ENCODE measurements at regions not wholly inside any gene's neighbourhood (a gene's known extent, or its start where the extent isn't known, plus 50 kb on each side); places are given as distances from the start of the nearest gene placed in this dataset.

GRCh38 chr15:47397655-47398054 lies 319.6 kb upstream of the SEMA6D start:
- DNase-seq = no peak

GRCh38 chr15:47398132-47398531 lies 319.2 kb upstream of the SEMA6D start:
- DNase-seq = no peak

GRCh38 chr15:47398594-47398993 lies 318.7 kb upstream of the SEMA6D start:
- no peak for DNase-seq

DNA sequence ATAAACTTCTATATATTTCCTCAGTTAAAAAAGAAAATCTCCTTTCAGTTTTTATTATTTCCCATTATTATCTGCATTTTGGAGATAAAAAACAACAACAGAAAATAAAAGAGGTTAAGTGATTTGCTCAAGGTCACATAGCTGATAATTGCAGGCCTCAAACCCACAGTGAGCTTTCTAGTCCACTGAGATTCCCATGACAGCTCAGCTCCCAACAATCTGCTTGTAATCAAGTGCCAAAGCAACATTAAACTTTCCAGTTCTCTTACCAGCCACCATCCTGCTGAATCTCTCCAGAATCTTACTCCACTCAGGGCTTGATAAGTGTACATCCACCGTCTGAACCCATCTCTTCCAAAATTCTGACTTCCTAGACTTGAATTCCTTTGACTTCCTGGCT lies 318.2 kb upstream of the SEMA6D start:
- DNase-seq = no peak

- no peak for DNase-seq
Observed at GRCh38 chr15:47400603-47401002, 316.7 kb upstream of the SEMA6D start.

DNA sequence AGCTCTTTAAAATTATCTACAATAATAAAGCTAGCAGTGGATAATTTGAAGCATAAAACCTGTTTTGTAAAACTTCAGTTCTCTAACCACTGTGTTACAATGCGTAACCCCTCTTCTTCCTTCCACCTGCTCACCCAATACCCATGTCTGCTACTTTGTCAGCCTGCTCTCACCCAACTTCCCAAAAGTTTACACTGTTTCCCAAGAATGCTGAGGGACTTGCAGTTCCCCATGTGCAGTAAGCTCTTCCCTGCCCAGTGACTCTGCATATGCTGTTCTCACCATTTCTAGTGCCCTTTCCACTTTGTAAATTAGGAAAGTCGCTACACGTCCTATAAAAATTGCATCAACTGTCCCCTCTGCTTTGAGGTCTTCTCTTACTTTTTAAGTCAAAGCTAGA lies 315.9 kb upstream of the SEMA6D start:
- DNase-seq = no peak

DNA sequence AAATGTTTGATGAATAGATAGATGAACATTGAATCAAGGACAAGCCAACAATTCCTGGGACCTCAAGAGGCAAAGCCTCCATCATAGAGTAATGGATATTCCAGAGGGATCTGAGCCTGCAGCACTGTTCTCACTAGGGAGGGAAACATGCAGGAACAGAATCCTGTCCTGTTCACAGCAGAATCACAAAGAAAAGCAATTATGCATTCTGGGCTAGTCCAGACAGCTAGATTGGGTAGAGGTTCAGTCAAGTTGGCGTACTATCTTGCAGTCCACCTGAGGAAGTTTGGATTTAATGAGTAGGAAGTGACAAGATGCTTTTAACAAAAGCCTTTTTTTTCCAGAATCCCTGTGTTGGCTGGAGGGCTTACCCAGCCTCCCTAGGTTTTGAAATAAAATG lies 314.5 kb upstream of the SEMA6D start:
- DNase-seq = no peak

- DNase-seq = no peak
Observed at GRCh38 chr15:47404877-47405276, 312.4 kb upstream of the SEMA6D start.

DNA sequence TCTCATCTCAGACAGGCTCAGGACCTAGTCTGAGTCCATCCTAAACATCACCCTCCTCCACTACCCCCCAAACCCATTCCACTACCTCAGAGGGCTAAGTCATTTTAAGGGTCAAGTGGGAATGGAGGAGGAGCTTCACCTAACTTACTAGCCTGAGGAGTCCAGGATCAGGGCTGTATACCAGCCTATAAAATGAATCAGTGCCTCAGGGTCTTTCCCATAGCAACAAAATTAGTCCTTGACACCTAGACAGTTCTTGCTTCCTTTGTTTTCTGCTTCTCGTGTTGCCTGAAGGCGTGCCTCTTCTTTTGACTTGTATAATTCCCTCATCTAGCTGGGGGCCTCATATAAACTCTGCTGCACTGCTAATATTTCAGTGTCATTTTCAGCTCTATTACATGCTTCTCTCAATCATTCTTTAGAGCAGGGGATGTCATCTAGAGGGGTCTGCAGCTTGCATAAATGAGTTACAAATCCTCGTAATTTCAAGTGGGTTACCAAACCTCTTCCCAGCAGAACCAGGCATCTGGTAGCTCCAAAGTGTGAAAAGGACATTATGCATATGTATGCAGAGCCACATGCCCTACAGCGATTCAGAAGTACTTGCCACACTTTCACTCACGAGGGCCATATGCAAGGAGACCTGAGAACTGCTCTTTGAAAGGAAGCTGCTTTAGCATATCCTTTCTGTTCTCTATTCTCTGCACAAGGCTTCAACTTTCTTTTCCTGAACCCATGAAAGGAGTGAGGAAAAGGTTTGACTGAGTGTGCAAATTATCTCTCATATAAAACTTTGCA lies 311.7 kb upstream of the SEMA6D start:
- no peak for DNase-seq

DNA sequence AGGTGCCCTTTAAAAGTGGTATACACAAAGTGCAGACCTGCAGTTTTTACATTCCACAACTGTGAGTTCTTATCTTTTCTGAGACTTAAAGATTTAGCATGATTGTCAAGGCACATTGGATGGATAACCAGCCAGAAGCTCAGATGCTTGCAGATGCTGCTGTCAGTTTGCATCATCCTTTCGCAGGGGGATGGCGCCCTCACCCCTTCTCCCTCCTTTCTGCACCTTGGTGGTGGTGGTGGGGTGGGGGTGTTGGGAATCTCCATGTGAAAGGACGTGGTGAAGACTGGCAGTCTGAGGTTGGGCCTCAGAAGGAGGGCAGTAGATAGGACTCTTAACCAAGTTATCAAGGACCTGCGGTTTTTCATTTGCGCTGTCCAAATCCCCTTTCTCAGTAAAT lies 309.6 kb upstream of the SEMA6D start:
- DNase-seq = no peak

- no peak for DNase-seq
Observed at GRCh38 chr15:47409038-47409437, 308.3 kb upstream of the SEMA6D start.

- no peak for DNase-seq
Observed at GRCh38 chr15:47409600-47409999, 307.7 kb upstream of the SEMA6D start.

DNA sequence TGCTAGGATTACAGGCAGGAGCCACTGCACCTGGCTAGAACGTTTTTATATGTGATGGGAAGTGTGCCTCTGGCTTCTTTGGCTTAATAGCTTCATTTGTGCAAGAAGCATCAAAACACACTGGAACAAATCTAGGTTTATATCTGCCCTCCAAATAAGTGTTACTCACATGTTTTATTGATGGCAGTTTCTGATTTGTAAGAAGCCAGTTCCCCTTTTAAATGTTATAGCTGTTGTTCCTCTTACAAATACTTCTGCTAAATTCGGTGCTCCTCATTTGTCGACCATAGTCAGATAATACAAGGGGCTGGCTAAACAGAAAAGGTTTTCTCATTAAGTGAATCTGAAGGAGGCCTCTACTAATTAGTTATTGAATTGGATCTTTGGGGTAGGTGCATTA lies 307.1 kb upstream of the SEMA6D start:
- DNase-seq = peak; percentile 33

- DNase-seq = no peak
Observed at GRCh38 chr15:47411733-47412132, 305.6 kb upstream of the SEMA6D start.

DNA sequence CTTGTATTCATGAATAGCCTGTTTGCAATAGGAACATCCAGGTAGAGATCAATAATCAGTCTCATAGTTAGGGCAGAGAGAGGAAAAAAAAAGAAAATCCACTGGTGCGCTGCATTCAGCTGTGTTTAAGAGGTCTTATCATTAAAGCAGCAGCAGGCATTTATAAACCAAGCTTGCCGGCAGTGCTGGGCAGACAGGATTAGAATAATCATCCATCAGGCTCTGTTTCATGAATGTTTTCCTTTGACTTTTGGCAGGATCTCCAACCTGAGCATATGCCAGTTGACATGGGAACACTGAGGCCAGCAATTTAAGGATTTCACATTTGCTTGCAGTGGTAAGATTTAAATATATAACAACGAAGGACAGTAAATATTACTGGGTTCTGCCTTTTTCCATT lies 305.2 kb upstream of the SEMA6D start:
- DNase-seq = no peak

GRCh38 chr15:47412802-47413201 lies 304.5 kb upstream of the SEMA6D start:
- no peak for DNase-seq

DNA sequence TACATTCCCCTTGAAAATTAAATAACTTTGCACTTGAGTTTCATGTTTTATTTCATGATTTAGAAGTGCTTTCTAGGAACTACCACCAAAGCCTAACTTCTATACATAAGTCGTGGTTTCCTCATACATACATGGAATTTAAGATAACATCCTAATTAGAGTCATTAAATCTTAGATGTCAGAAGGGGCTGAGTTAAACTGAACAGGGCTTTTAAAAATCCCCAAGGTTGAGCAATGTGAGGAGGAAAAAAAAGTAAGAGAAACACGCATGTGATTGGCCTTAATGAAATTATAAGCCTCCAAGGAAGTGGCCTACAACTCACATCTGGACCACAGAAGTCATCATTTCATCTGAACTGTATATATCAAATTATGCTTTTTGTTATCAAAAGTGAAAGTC lies 303.1 kb upstream of the SEMA6D start:
- DNase-seq = no peak

GRCh38 chr15:47415539-47415971 lies 301.8 kb upstream of the SEMA6D start:
- DNase-seq = no peak

- DNase-seq = peak; percentile 60
Observed at GRCh38 chr15:47422881-47423665, 294.2 kb upstream of the SEMA6D start.

DNA sequence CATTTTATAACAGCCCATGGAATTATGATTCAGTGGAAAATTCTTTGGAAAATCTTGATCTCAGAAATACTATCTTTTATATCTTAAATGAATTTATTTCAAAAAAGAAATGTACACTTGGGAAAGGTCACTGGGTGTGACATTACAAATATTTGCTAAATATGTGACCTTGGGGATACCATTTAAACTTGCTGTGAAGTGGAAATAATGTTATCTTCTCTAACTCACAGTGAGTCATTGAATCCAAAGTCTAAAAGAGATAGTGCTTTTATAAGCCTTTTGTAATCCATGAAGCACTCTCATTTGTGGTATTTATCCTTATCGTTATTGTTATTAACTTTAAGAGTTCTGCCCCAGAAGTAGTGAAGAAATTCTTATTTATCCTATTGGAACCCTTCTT lies 289.8 kb upstream of the SEMA6D start:
- DNase-seq = no peak

GRCh38 chr15:47429376-47429775 lies 287.9 kb upstream of the SEMA6D start:
- DNase-seq = no peak

DNA sequence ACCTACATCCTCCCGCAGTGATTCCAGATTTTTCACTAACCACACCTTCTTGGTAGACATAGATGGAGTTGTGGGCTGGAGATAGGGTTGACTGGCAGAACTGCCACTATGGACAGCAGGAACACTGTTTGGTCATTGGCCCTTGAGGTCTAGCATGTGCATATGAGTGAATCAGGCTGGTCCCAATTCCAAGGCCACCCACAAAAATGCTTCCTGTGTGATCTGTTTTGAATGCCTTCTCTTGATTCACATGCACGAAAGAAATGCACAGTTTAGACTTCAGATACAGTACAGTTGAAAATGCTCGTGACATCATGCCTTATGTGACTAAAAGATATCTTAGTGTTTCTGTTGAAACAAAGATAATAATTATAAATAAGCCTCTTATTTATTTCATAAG lies 285.8 kb upstream of the SEMA6D start:
- no peak for DNase-seq

DNA sequence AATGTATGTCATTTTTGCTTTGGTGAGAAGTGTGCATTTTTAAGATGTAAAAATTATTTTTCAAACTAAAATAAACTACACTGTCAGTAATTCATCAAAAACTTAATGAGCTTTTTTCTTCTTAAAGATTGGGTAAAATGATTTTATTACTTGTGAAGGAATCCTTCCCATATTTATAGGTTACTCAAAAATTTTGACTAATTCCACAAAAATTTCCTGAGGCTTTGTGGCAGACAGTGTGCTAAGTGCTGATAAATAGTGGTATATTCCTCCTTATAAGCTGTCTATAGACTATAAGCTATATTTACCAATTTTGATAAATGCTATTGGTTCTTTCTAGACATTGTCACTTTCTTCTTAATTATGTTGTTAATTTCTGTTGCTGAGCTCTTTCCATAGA lies 284.5 kb upstream of the SEMA6D start:
- DNase-seq = no peak

- no peak for DNase-seq
Observed at GRCh38 chr15:47434596-47434995, 282.7 kb upstream of the SEMA6D start.

Data from inflammatory macrophage treated with lipopolysaccharide for 4 hours (primary cell).